Lung microvascular endothelial cell (primary cell): ENCODE measurements at regions not wholly inside any gene's neighbourhood (a gene's known extent, or its start where the extent isn't known, plus 50 kb on each side); places are given as distances from the start of the nearest gene placed in this dataset.

ENCODE experiments used
- DNase-seq, 2 donors: peaks; one replicate each; pipeline versions ENCODE4 v3.0.0 to v3.0.0-alpha.2; 2010; ENCODE audit warnings: low read depth in 2 of 2

- DNase-seq: no peak
Observed at GRCh38 chr14:42633504-42634095, 1026.9 kb downstream of the LRFN5 start.

GRCh38 chr14:42629553-42629952, 1022.9 kb downstream of the LRFN5 start:
- no peak for DNase-seq

GRCh38 chr14:42628602-42629001, 1021.9 kb downstream of the LRFN5 start:
- no peak for DNase-seq

DNA sequence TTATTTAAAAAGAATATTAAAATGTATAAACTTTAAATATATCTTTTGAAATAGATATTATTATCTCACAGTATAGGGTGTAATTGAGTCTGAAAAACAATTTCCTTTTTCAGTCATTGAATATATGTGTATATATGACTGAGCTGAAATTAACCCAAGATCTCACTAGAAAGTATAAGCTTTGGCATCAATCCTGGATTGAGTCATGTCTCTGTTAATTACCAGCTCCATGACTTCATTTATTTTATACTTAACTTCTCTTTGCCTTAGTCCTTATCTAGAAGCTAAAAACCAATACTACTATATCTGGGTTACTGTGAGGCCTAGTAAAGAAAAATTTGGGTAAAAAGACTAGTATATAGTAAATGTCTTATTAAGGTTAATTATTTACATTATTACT, 1020.3 kb downstream of the LRFN5 start:
- DNase-seq: no peak

DNA sequence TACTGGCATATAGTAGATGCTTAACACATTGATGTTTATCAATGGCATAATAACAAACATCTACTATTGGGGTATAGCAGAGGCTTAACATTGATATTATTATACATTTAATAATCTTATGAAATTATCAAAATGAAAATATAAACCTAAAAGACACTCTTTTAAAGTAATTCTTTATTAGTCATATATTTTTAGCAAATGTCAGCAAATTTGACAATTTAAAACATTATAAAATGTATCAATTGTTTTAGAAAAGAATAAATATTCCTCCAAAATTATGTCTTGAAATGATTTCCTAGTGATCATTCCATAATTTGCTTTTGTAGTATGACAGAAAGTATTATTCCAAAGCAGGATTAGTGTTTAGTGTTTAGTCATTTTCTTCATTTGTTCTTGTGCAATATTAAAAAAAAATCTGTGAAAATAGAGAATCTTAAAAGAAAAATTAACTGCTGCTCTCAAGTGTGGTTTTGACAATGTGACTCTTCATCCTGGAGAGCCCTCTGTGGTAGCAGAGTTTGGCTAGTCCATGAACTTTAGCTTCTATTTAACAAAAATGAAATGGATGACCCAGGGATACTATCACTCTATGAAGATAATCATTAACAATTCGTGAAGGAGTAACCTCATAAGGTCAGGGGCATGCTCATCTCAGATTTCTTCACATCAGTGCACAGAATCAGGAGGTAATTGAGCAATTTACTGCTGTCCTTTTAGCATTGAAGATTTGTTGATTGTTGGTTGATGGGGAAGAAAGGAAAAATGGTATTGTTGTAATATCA, 1018.5 kb downstream of the LRFN5 start:
- no peak for DNase-seq

GRCh38 chr14:42617005-42617404, 1010.3 kb downstream of the LRFN5 start:
- DNase-seq: no peak

DNA sequence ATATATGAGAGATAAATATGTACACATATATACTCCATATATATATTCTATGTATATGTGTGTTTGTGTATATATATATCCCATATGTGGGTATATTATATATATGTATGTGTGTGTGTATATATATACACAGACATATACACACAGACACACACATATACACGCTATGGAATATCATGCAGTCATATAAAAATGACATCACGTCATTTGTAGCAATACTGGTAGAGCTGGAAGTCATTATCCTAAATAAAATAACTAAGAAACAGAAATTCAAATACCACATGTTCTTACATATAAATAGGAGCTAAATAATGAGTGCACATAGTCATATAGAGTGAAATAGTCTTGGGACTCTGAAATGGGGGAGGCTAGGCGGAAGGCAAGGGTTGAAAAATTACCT, 1000.2 kb downstream of the LRFN5 start:
- DNase-seq: no peak

- no peak for DNase-seq
Observed at GRCh38 chr14:42602336-42602845, 995.7 kb downstream of the LRFN5 start.

DNA sequence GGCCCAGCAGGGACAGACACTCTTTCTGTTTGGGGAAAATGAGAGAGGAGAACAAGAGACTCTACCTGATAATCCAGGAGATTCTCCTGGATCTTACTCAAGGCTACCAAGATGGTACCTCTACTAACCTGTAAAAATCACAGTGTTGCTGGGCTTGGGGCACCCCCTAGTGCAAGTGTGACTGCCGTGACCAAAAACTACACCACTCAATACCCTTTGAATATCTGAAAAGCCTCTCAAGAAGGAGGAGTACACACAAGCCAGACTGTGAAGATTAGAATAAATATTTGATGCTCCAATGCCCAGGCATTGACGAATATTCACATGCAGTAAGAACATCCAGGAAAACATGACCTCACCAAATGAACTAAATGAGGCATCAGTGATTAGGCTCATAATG, 965.4 kb downstream of the LRFN5 start:
- DNase-seq: no peak

DNA sequence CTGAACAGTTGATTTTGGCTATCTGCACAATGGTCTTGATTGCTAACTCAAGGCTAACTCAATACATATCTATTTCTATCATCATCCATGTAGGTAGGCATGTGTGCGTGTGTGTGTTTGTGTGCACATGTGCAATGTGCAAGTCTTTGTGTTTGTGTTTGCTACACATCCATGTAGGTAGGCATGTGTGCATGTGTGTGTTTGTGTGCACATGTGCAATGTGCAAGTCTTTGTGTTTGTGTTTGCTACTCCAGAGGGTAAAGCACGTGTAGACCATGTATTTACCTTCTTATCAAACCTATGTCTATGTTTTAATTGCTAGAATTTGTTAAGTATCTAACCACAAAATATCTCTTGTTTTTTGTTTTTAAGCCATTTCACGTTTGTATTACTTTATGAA, 962.6 kb downstream of the LRFN5 start:
- DNase-seq: no peak

DNA sequence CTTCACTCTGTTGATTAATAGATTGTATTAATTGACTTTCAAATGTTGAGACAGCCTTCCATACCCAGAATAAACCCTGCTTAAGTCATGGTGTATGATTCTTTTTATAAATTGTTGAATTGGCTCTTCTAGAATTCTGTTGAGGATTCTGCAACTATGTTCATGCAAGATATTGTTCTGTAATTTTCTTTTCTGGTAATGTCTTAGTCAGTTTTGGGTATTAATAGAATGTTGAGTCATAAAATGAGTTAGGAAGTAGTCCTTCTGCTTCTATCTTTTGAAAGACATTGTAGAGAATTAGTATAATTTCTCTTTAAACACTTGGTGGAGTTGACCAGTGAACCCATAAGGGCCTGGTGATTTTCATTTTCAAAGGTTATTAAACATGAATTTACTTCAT, 958.9 kb downstream of the LRFN5 start:
- no peak for DNase-seq

DNA sequence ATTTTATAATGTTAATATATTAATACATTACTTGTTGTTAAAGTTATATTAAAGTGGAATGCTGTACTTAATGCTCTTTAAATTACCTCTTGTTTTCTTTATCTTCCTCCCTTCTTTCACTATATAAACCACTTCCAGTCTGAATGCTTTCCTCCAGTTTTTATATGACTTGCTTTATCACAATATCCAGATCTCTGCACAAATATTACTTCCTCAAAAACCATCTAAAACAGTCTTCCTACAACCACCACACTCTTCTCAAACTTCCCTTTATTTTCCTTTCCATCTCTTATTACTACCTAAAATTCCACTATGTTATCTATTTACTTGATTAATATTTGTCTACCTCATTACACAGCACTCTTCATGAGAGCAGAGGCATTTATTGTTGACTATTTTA, 956.6 kb downstream of the LRFN5 start:
- DNase-seq: no peak

- DNase-seq: no peak
Observed at GRCh38 chr14:42556551-42556950, 949.9 kb downstream of the LRFN5 start.

GRCh38 chr14:42555365-42555764, 948.7 kb downstream of the LRFN5 start:
- no peak for DNase-seq

GRCh38 chr14:42554091-42554490, 947.4 kb downstream of the LRFN5 start:
- DNase-seq: no peak

DNA sequence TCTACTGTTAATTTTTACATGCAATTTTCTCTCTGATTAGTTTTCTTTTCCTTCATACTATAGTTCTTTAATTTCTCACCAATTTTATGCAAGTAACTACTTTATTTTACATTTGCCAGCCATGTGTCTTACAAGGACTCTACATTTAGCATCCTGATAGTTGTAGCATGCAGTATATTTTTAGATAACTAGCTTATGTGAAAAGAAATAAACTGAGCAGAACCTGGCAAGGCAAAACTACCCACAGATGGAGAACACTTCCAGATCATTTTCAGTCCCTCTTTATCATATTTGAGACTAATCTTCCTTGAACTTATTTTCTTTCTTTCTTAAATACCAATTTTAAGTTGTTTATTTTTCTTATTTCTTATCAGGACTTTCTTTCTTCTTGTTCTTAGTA, 943.6 kb downstream of the LRFN5 start:
- DNase-seq: no peak

DNA sequence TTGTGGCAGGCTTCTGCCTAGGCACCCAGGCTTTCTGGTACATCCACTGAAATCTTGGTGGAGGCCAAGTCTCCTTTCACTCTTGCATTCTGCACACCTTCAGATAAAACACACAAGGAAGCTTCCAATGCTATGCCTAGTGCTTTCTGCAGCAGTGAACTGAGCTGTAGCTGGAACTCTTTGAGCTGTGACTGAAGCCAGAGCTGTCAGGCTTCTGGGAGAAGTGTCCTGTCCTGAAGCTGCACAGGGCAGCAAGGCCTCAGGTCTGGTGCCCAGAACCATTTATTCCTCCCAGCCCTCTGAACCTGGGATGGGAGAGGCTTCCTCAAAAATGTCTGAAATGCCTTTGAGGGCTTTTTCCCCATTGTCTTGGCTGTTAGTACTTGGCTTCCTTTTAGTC, 941.7 kb downstream of the LRFN5 start:
- no peak for DNase-seq

- no peak for DNase-seq
Observed at GRCh38 chr14:42545636-42546035, 939.0 kb downstream of the LRFN5 start.

DNA sequence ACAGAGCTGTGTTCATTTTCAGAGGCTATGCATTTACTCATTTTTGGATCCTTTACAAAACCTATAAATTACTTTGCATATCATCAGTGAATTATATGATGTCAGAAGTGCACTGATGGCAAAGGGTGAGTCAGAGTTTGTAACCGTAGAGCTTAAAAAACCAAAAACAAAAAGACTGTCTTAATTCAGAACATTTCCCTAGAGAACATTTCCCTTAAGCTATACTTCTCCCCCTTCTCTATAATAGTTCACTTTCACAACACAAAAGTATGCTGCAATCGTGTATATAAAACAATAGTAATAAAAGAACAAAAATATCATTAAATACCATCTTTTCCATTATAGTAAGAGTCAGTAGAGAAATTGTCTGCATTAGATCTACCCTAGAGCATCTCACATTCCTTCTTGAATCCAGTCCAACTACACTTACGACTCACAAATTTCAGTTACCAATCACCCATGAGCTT, 934.9 kb downstream of the LRFN5 start:
- DNase-seq: no peak

- DNase-seq: no peak
Observed at GRCh38 chr14:42535397-42535796, 928.7 kb downstream of the LRFN5 start.

- no peak for DNase-seq
Observed at GRCh38 chr14:42533476-42533875, 926.8 kb downstream of the LRFN5 start.

DNA sequence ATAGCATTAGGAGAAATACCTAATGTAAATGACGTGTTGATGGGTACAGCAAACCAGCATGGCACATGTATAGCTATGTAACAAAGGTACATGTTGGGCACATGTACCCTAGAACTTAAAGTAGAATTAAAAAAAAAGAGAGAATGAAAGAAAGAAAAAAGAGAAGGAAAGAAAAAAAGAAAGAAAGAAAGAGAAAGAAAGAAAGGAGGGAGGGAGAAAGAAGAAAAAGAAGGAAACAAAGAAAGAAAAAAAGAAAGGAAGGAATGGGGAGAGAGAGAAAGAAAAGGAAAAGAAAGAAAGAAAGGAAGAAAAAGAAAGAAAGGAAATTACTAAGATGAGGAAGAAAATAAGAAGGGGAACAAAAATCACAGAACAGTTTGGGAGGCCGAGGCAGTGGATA, 925.5 kb downstream of the LRFN5 start:
- no peak for DNase-seq

DNA sequence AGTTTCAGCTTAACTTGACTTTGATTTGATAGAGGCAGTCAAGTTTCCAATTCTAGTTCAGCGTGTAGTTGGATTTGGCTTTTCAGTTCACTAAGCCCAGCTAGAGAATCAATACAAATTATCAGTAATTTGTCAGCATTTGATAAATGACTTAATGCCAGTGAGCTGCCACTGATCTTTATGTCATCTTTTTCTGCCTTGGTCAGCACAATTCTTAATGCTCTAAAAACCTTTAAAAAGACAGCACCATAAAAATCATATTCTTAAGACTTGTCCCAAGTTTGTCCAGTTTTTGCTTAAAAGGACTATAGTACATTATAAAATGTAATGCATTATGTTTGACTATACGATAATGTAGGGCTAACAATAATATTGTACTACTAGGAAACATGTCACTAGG, 920.5 kb downstream of the LRFN5 start:
- no peak for DNase-seq
